K562 (cell line): ENCODE measurements at regions not wholly inside any gene's neighbourhood (a gene's known extent, or its start where the extent isn't known, plus 50 kb on each side); places are given as distances from the start of the nearest gene placed in this dataset.
"Not testable (repeated sequence)": the region's sequence is repeated elsewhere in the genome, so short reads cannot be mapped to it uniquely, and the experiment has no call there.

Source experiments
- ATAC-seq: fragments of 200-7000 bp; cut with Tn5 transposase; 3 replicates; pipeline ENCODE4 v1.9.1; 2020; ENCODE audit warnings: moderate library complexity
- BruUV-seq: library from RNA; stranded (reverse); fragments of 400-500 nt; replicated peaks from 2 replicates; lab custom pipeline; 2021; lab: Mats Ljungman, UMichigan
- CTCF ChIA-PET: fragments of 300-600 bp; formaldehyde crosslinking; extraction: SDS; loops from one replicate; lab custom pipeline; 2021; ENCODE audit warnings: low intra/inter-chr PET ratio; lab: Yijun Ruan, JAX
- POLR2A ChIA-PET: fragments of 300-600, 350-650 bp; sonication (Branson Sonifier 250); formaldehyde crosslinking; extraction: SDS; loops from one replicate; lab custom pipeline; 2021; ENCODE audit warnings: antibody characterized with exemption, inconsistent platforms; lab: Yijun Ruan, JAX
- DNase-seq, 4 experiments: peaks; one replicate each; pipeline versions ENCODE4 v3.0.0 to v3.0.0-alpha.2; 2011 to 2018; ENCODE audit warnings: low spot score in 3 of 4, mixed read lengths in 3 of 4; ENCODE audit errors: extremely low read depth in 1 of 4
- FAIRE-seq: peaks from 2 replicates; lab custom pipeline; 2011; peaks lifted over from hg19 to GRCh38; lab: Jason Lieb, UNC
- H2AFZ ChIP-seq: 2 replicates; pipeline ENCODE4 v1.6.0; 2011; ENCODE audit warnings: low read depth, low read length, control low read depth, inconsistent platforms
- H3K27ac ChIP-seq: fragments of 200-600 bp; 3 replicates; pipeline ENCODE4 v1.8.0; 2011; ENCODE audit warnings: low read depth, mild to moderate bottlenecking, control low read depth, inconsistent platforms, low read length, moderate library complexity, mixed read lengths; ENCODE audit errors: extremely low read depth
- H3K27me3 ChIP-seq, 2 experiments: fragments of 300-600 bp in 1 of 2; 2 replicates in 1 of 2; 3 replicates in 1 of 2; pipeline versions ENCODE4 v1.6.0 to v1.8.0; 2011; ENCODE audit warnings: inconsistent platforms in 2 of 2, low read length in 2 of 2, mild to moderate bottlenecking in 1 of 2, mixed read lengths in 1 of 2, moderate library complexity in 1 of 2; ENCODE audit not compliant: control insufficient read depth in 2 of 2, insufficient read depth in 2 of 2
- H3K36me3 ChIP-seq: fragments of 300-600 bp; 3 replicates; pipeline ENCODE4 v1.8.0; 2011; ENCODE audit warnings: mild to moderate bottlenecking, low read length, inconsistent platforms; ENCODE audit not compliant: control insufficient read depth, insufficient read depth
- H3K4me1 ChIP-seq, 2 experiments: fragments of 200-600 bp in 1 of 2; replicated peaks in 1 of 2; 2 replicates in 1 of 2; 3 replicates in 1 of 2; pipeline versions ENCODE4 v1.5.1 to v1.8.0; 2011; ENCODE audit warnings: inconsistent platforms in 2 of 2, low read length in 2 of 2, mild to moderate bottlenecking in 1 of 2, mixed read lengths in 1 of 2, moderate library complexity in 1 of 2; ENCODE audit not compliant: control insufficient read depth in 2 of 2, insufficient read depth in 2 of 2
- H3K4me2 ChIP-seq: 2 replicates; pipeline ENCODE4 v1.6.1; 2011; ENCODE audit warnings: low read length, control low read depth, inconsistent platforms, mixed read lengths; ENCODE audit not compliant: insufficient read depth
- H3K4me3 ChIP-seq: fragments of 200-600 bp; sonication (generic), shearing (Covaris generic); 2 replicates; pipeline ENCODE4 v1.5.1; 2016; ENCODE audit warnings: control low read depth, inconsistent platforms
- H3K79me2 ChIP-seq: fragments of 200-600 bp; 3 replicates; pipeline ENCODE4 v1.8.0; 2011; ENCODE audit warnings: low read length, inconsistent platforms; ENCODE audit not compliant: control insufficient read depth, insufficient read depth
- H3K9ac ChIP-seq, 2 experiments: 2 replicates each; pipeline versions ENCODE4 v1.6.0 to v1.6.1; 2011; ENCODE audit warnings: low read depth in 2 of 2, low read length in 2 of 2, control low read depth in 1 of 2, inconsistent platforms in 1 of 2, mild to moderate bottlenecking in 1 of 2, mixed read lengths in 1 of 2; ENCODE audit not compliant: insufficient read depth in 1 of 2
- H3K9me1 ChIP-seq: one replicate; pipeline ENCODE4 v1.6.0; 2011; ENCODE audit warnings: inconsistent platforms, mild to moderate bottlenecking, low read length, moderate library complexity; ENCODE audit not compliant: control insufficient read depth, insufficient read depth
- H3K9me3 ChIP-seq: replicated peaks from 2 replicates; pipeline ENCODE4 v1.5.1; 2011; ENCODE audit warnings: low read depth, low read length, inconsistent platforms; ENCODE audit not compliant: control insufficient read depth, insufficient read depth
- H4K20me1 ChIP-seq: replicated peaks from 2 replicates; pipeline ENCODE4 v1.6.1; 2011; ENCODE audit warnings: low read length, inconsistent platforms, mixed read lengths; ENCODE audit not compliant: control insufficient read depth, insufficient read depth
- ZNF589 ChIP-seq: fragments of 200-800 bp; sonication (Bioruptor generic); IDR thresholded peaks from 2 replicates; pipeline ENCODE4 v1.6.1; 2016; ENCODE audit warnings: low read depth, missing genetic modification characterization, missing compliant biosample characterization
- WGBS: fragments of 100-300 bp; shearing (Covaris generic); methylation state at CpG from one replicate; pipeline ENCODE4 v1.1.6; 2016; ENCODE audit warnings: low coverage, mixed read lengths; ENCODE audit not compliant: insufficient coverage; ENCODE audit errors: missing lambda C conversion rate; 5-methylcytosine and 5-hydroxymethylcytosine counted together
- in situ Hi-C: fragments of 300-500 bp; cut with MboI; formaldehyde crosslinking; loops from 4 replicates; pipeline ENCODE4 v1.15.0; 2018; ENCODE audit warnings: inconsistent platforms, mixed read lengths
- intact Hi-C: fragments of 100-400 bp; cut with micrococcal nuclease; formaldehyde crosslinking; loops from 2 replicates; pipeline ENCODE4 v1.14.2; 2022

- no peaks in the 10 kb centered on the region for H3K79me2 ChIP-seq
- H3K36me3 ChIP-seq = no peaks in the 10 kb centered on the region
- ChIA-PET POLR2A (no interaction called here), CTCF (no interaction called here)
- in situ Hi-C loops (no loop called here), intact Hi-C loops (no loop called here)
- FAIRE-seq = no peak
- H3K9ac ChIP-seq = no peak overlapping the region
- no peak overlapping the region for H3K27ac ChIP-seq
- no peak for DNase-seq
- BruUV-seq = no TSS peak
- H3K9me3 ChIP-seq = no peaks in the 10 kb centered on the region
- no peak overlapping the region for H3K4me3 ChIP-seq
- no peaks in the 10 kb centered on the region for H3K9me1 ChIP-seq
- H2AFZ ChIP-seq = no peak overlapping the region
- H3K4me2 ChIP-seq = no peak overlapping the region
- TF ChIP-seq ZNF589 (CRISPR knock-in tag) = no peak
- H3K4me1 ChIP-seq = no peaks in the 10 kb centered on the region
- H3K27me3 ChIP-seq = no peaks in the 10 kb centered on the region
- no peaks in the 10 kb centered on the region for H4K20me1 ChIP-seq
- no peak for ATAC-seq
These were observed 186.5 kb upstream of the SEMA3E start for GRCh38 chr7:83835424-83835823.

GRCh38 chr7:83833721-83834120 lies 184.8 kb upstream of the SEMA3E start:
- POLR2A ChIA-PET, in situ Hi-C loops, H3K4me3 ChIP-seq, DNase-seq, H2AFZ ChIP-seq, H3K9me3 ChIP-seq, BruUV-seq, ATAC-seq, H3K27me3 ChIP-seq, H3K9ac ChIP-seq, H3K36me3 ChIP-seq, H3K4me1 ChIP-seq, H3K9me1 ChIP-seq, FAIRE-seq, H3K27ac ChIP-seq, intact Hi-C loops, H4K20me1 ChIP-seq, CTCF ChIA-PET, H3K79me2 ChIP-seq, H3K4me2 ChIP-seq: not testable (repeated sequence)
- WGBS = 4% methylated on average over 2 of the region's 5 CpGs
